Subcutaneous abdominal adipose tissue (tissue), 5 donors: ENCODE measurements at regions not wholly inside any gene's neighbourhood (a gene's known extent, or its start where the extent isn't known, plus 50 kb on each side); places are given as distances from the start of the nearest gene placed in this dataset.

ENCODE experiments used
- H3K27ac ChIP-seq: one replicate; pipeline ENCODE4 v1.7.0; 2013; ENCODE audit warnings: low read depth, mild to moderate bottlenecking, inconsistent platforms, low read length, moderate library complexity
- H3K27me3 ChIP-seq, 5 donors: one replicate each; pipeline ENCODE4 v1.7.0; 2013; ENCODE audit warnings: low read length in 5 of 5, inconsistent platforms in 1 of 5; ENCODE audit not compliant: control insufficient read depth in 5 of 5, insufficient read depth in 4 of 5
- H3K36me3 ChIP-seq, 5 donors: one replicate each; pipeline ENCODE4 v1.7.0; 2013; ENCODE audit warnings: low read length in 5 of 5; ENCODE audit not compliant: control insufficient read depth in 5 of 5, insufficient read depth in 5 of 5
- H3K4me1 ChIP-seq, 5 donors: one replicate each; pipeline ENCODE4 v1.7.0; 2013; ENCODE audit warnings: low read length in 5 of 5, mild to moderate bottlenecking in 3 of 5, moderate library complexity in 1 of 5; ENCODE audit not compliant: control insufficient read depth in 5 of 5, insufficient read depth in 5 of 5
- H3K4me3 ChIP-seq, 5 donors: one replicate each; pipeline ENCODE4 v1.7.0; 2013; ENCODE audit warnings: low read length in 5 of 5, low read depth in 1 of 5
- H3K9ac ChIP-seq, 5 donors: one replicate each; pipeline ENCODE4 v1.7.0; 2013; ENCODE audit warnings: low read length in 5 of 5, mild to moderate bottlenecking in 4 of 5, moderate library complexity in 3 of 5
- H3K9me3 ChIP-seq, 5 donors: one replicate each; pipeline ENCODE4 v1.7.0; 2013; ENCODE audit warnings: low read length in 5 of 5; ENCODE audit not compliant: control insufficient read depth in 5 of 5
- donor health status: healthy.
- donor health status: healthy.
- donor health status: healthy.
- donor health status: healthy.
- donor health status: healthy.

DNA sequence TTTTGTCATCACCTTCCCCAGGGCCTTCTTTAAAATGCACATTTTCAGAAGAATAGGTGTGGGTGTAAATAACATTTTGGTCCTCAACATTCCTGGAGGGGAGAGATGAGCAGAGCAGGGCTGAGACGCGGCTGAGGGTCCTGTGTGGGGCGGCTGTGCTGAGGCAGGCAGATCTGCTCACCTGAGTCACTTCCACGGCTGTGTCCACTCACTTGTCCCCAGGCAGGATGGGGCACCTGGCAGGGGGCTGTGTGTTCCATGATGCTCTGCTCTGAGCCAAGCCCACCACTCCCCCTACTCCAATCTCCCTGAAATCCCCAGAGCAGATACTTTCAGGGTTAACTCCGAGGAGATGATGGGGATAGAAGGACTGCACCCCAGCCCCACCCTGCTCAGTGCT, 93.8 kb downstream of the GLRX3 start:
- peaks cover 0 to 4% (median 0%) of the 10 kb centered on the region in 5 donors for H3K27me3 ChIP-seq
- no peaks in the 10 kb centered on the region for H3K36me3 ChIP-seq
- H3K9me3 ChIP-seq = peaks cover 4 to 23% (median 19%) of the 10 kb centered on the region in 5 donors
- H3K9ac ChIP-seq = no peak overlapping the region
- H3K4me1 ChIP-seq = no peaks in the 10 kb centered on the region
- H3K27ac ChIP-seq = no peak overlapping the region
- H3K4me3 ChIP-seq = no peak overlapping the region

DNA sequence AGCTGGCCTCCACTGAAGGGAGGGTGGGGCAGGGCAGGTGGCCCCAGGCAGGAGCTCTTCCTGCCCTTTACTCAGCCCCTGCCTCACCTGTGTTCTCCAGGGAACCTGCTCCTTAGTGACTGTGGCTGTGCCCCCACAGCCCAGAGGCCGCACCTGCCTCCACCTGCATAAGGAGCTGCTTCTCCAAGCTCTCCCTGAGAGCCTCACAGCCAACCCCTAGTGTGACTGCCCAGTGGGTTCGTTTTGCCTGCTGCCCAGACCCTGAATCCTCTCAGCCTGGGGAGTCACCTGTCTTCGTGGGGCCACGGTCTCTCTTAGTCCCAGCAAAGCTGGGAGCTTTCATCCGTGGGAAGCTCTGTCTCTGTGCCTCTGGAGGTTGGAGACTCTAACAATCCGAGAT, 94.4 kb downstream of the GLRX3 start:
- H3K27me3 ChIP-seq = peaks cover 0 to 4% (median 0%) of the 10 kb centered on the region in 5 donors
- H3K36me3 ChIP-seq = no peaks in the 10 kb centered on the region
- H3K4me1 ChIP-seq = no peaks in the 10 kb centered on the region
- H3K9ac ChIP-seq = no peak overlapping the region
- no peak overlapping the region for H3K27ac ChIP-seq
- no peak overlapping the region for H3K4me3 ChIP-seq
- H3K9me3 ChIP-seq = peaks cover 4 to 23% (median 19%) of the 10 kb centered on the region in 5 donors

DNA sequence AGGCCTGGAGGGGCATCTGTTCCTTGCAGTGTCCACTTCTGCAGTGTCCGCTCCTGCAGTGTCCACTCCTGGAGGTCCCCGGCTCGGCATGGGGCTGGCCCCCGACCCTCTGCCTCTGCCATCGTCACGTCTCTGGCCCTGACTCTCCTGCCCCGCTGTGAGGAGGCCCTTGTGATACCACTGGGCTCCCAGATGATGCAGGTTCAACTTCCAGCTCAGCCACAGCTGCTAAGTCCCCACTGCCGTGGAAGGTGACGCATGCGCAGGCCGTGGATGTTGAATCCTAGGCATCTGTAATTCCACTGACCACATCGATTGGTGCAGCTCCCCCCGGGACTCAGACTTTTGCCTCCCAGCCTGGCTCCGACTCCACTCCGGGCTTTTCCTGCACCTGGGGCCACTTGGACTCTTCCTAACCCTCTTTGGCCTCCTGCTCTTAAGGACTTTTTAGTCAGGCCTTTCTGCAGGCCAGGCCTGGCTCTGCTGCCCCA, 95.1 kb downstream of the GLRX3 start:
- H3K36me3 ChIP-seq = no peaks in the 10 kb centered on the region
- peaks cover 4 to 23% (median 18%) of the 10 kb centered on the region in 5 donors for H3K9me3 ChIP-seq
- no peak overlapping the region for H3K27ac ChIP-seq
- H3K9ac ChIP-seq = no peak overlapping the region
- peaks cover 0 to 4% (median 0%) of the 10 kb centered on the region in 5 donors for H3K27me3 ChIP-seq
- H3K4me1 ChIP-seq = no peaks in the 10 kb centered on the region
- H3K4me3 ChIP-seq = no peak overlapping the region

DNA sequence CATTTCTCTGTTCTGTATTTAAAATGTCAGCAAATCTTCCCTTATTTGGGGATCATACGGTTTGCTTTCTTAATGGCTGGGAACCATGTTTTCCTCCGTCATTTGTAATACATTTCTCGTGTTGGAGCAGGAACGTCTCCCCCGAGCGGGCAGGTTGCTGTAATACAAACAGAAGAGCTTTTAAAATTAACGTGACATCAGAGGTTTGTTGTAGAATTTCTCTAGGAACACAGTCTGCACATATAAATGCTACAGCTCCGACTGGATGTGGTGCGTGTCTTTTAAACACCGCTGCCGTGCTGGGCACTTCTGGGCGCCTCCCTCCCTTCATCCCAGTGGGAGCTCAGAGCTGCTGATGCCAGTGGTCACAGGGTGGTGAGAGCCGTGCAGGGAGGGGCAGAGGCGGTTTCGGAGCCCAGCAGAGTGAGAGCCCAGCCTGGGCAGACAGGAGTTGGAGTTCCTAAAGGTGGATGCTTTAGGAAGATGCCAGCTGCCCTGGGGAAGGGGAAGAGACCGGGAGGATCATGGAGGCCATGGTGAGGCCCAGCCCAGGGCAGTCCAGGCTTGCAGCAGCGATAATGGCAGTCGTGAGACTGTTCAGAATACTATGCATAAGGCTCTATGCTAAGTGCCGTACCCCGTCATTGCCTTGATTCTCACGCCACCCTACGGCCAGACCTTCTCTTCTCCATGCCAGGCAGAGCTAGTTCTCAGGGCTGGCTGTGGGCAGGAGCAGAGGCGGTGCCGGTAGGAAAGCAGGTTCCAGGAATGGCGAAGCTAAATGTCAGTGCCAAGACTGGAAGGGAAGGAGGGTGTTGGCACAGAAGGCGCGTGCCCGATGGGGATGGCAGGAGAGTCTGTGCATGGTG, 96.2 kb downstream of the GLRX3 start:
- no peak overlapping the region for H3K4me3 ChIP-seq

GRCh38 chr10:130233035-130233360, 96.8 kb downstream of the GLRX3 start:
- peaks cover 0 to 8% (median 3%) of the 10 kb centered on the region in 5 donors for H3K9me3 ChIP-seq

More for the DNA sequence above, 96.2 kb downstream of the GLRX3 start:
- H3K27ac ChIP-seq = no peak overlapping the region
- H3K27me3 ChIP-seq = peaks cover 0 to 4% (median 0%) of the 10 kb centered on the region in 5 donors
- H3K9me3 ChIP-seq = peaks cover 2 to 14% (median 9%) of the 10 kb centered on the region in 5 donors
- H3K9ac ChIP-seq = no peak overlapping the region
- H3K36me3 ChIP-seq = no peaks in the 10 kb centered on the region
- H3K4me1 ChIP-seq = no peaks in the 10 kb centered on the region

DNA sequence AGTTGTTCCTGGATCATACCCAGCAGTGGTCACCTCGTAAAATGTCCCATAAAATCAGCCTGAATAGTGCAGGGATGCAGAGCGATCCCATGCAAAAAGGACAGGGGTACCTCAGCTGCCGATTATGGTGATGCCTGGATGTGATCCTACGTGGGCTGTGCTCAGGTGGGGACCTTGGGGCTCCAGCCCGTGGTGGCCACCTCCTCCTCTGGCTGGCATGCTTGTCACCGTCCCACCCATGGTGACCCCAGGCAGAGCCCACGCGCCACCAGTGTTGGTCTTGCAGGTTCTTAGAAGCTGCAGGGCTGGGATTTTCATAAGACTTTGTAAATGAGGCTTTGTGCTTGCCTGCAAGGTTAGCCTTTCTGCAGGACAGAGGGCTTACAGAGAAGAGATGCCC, 97.2 kb downstream of the GLRX3 start:
- H3K36me3 ChIP-seq = no peaks in the 10 kb centered on the region
- peaks cover 0 to 6% (median 0%) of the 10 kb centered on the region in 5 donors for H3K9me3 ChIP-seq
- no peak overlapping the region for H3K4me3 ChIP-seq
- H3K4me1 ChIP-seq = no peaks in the 10 kb centered on the region
- H3K27me3 ChIP-seq = peaks cover 0 to 4% (median 0%) of the 10 kb centered on the region in 5 donors
- no peak overlapping the region for H3K27ac ChIP-seq
- H3K9ac ChIP-seq = no peak overlapping the region

More at GRCh38 chr10:130233035-130233360, 96.8 kb downstream of the GLRX3 start:
- Histone ChIP-seq H3K4me1 (no peaks in the 10 kb centered on the region), H3K4me3 (no peak overlapping the region), H3K27me3 (peaks cover 0 to 4% (median 0%) of the 10 kb centered on the region in 5 donors), H3K9ac (no peak overlapping the region), H3K36me3 (no peaks in the 10 kb centered on the region), H3K27ac (no peak overlapping the region)

DNA sequence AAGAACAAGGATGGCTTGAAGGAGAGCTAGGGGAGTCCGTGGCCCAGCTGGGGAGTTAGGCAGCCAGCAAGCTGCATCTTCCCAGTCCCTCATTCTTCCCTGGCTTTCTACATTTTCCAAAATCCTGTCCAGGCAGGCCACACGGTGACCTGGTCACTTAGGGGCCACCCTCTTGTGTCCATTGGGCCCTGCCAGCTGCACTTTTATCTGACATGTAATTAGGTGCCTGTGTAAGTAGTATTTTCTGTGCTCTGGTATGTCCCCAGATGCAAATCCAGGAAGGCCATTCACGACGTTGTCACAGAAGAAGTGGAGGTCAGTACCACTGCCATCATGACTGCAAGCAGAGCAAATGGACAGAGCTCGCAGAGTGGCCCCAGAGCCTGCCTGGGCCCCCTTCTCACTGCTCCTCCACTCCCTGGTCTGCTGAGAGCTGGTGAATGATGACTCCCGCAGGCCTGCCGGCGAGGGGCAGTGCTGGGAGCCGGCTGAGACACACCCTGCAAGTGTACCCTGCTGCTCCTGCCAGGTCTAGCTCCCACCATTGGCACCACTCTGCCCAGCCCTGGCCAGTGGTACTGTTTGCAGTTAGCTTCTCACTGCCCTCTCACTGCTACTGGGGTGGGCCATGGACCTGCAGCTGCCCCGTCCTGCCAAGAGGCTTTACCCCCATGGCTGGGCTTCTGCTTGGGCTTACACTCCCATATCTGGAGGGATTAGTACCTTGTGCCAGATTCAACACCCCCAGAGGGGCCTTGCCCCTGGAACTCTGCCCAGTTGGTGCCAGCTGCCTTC, 98.2 kb downstream of the GLRX3 start:
- H3K4me3 ChIP-seq = no peak overlapping the region
- H3K27ac ChIP-seq = no peak overlapping the region
- no peaks in the 10 kb centered on the region for H3K4me1 ChIP-seq
- peaks cover 0 to 4% (median 0%) of the 10 kb centered on the region in 5 donors for H3K27me3 ChIP-seq
- no peak overlapping the region for H3K9ac ChIP-seq
- H3K9me3 ChIP-seq = peaks cover 0 to 2% (median 0%) of the 10 kb centered on the region in 5 donors
- no peaks in the 10 kb centered on the region for H3K36me3 ChIP-seq

- peaks cover 0 to 4% (median 0%) of the 10 kb centered on the region in 5 donors for H3K27me3 ChIP-seq
- H3K9me3 ChIP-seq = peaks cover 0 to 9% (median 5%) of the 10 kb centered on the region in 5 donors
- no peaks in the 10 kb centered on the region for H3K36me3 ChIP-seq
- no peaks in the 10 kb centered on the region for H3K4me1 ChIP-seq
- H3K27ac ChIP-seq = no peak overlapping the region
- H3K4me3 ChIP-seq = no peak overlapping the region
- no peak overlapping the region for H3K9ac ChIP-seq
Measured at GRCh38 chr10:130236711-130237110, 100.5 kb downstream of the GLRX3 start.

DNA sequence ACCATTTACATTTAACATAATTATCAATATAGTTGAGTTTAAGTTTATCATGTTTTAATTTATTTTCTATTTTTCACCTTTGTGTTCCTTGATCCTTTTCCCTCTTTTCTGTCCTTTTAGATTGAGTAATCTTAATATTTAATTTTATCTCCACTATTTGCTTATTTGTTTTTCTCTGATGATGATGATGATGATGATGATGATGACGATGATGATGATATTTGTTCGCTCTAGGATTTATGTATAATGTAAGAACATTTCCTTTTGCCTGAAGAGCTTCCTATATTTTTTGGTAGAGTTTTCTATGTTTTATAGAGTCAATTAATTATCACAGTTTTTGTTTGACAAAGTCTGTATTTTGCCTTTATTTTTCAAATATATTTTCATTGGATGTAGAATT, 104.2 kb downstream of the GLRX3 start:
- Histone ChIP-seq H3K4me1 (no peaks in the 10 kb centered on the region), H3K4me3 (no peak overlapping the region), H3K27me3 (peaks cover 0 to 5% (median 0%) of the 10 kb centered on the region in 5 donors), H3K9me3 (peaks cover 0 to 18% (median 11%) of the 10 kb centered on the region in 5 donors), H3K27ac (no peak overlapping the region), H3K36me3 (no peaks in the 10 kb centered on the region), H3K9ac (no peak overlapping the region)

DNA sequence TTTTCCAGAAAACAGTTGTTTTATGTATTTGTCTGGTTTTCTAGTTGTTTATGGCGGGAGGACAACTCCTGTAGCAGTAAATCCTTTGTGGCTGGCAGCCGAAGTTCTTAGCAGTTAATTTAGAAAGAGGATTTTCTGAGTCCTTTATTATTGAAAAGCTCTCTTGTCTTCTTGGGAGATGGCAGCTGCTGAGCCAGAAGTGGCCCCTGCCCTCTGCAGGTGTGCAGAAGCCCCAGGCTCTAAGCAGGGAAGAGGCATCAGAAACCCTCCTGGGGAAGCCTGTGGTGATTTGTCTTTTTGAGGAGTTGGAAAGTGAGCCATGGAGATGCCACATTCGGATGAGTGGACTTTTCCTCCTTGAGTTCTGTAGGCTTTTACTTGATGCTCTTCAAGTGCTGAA, 106.3 kb downstream of the GLRX3 start:
- Histone ChIP-seq H3K27ac (no peak overlapping the region), H3K36me3 (no peaks in the 10 kb centered on the region), H3K9me3 (peaks cover 0 to 18% (median 11%) of the 10 kb centered on the region in 5 donors), H3K4me1 (no peaks in the 10 kb centered on the region), H3K4me3 (no peak overlapping the region), H3K27me3 (peaks cover 0 to 5% (median 0%) of the 10 kb centered on the region in 5 donors), H3K9ac (no peak overlapping the region)
